H1 (cell line): ENCODE measurements at regions not wholly inside any gene's neighbourhood (a gene's known extent, or its start where the extent isn't known, plus 50 kb on each side); places are given as distances from the start of the nearest gene placed in this dataset.

Experiments used
- PHF8 ChIP-seq: fragments of 200-600 bp; sonication (generic); conservative IDR thresholded peaks from 2 replicates; pipeline ENCODE4 v1.7.1; 2012; ENCODE audit warnings: low read depth, mild to moderate bottlenecking, inconsistent platforms, low read length, moderate library complexity
- RNF2 ChIP-seq: fragments of 200-900, 300-1000 bp; sonication (generic); IDR thresholded peaks from 2 replicates; pipeline ENCODE4 v1.7.1; 2016; ENCODE audit warnings: borderline replicate concordance, low read depth, mild to moderate bottlenecking, antibody characterized with exemption, low read length; ENCODE audit not compliant: poor library complexity, severe bottlenecking; ENCODE audit errors: missing control alignments

GRCh38 chr4:45927641-45928040 is 196.2 kb downstream of the GABRG1 start (continued):
- TF ChIP-seq PHF8 (no peak), RNF2 (no peak)
